ENCODE measurements at regions not wholly inside any gene's neighbourhood (a gene's known extent, or its start where the extent isn't known, plus 50 kb on each side); places are given as distances from the start of the nearest gene placed in this dataset.

- intact Hi-C loops (cut with DNase I), result no loop called here
- no peak for DNase-seq (ENCODE audit: extremely low spot score in 2 of 2)
These were observed 578.4 kb downstream of the PLCL1 start for GRCh38 chr2:198382811-198383210.

DNA sequence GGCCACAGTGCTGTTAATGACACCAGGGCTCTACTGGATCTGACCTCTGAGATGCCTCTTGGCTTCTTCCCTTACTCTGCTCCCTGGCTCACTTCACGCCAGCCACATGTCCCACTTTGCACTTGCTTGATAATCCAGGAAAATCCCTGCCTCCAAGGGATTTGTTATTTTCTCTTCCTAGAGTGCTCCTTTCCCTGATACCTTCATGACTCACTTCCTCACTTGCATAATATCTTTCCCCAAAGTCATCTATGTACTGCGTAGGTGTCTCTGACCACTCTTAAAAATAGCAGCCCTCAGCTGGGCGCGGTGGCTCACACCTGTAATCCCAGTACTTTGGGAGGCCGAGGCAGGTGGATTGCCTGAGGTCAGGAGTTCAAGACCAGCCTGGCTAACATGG lies 572.3 kb downstream of the PLCL1 start:
- Histone ChIP-seq H3K27me3 (no peaks in the 10 kb centered on the region), H3K36me3 (no peaks in the 10 kb centered on the region), H3K9me3 (no peaks in the 10 kb centered on the region), H3K27ac (no peak overlapping the region), H3K4me1 (no peaks in the 10 kb centered on the region), H3K4me3 (no peak overlapping the region)
- no peak for DNase-seq (ENCODE audit: extremely low spot score in 2 of 2)
- intact Hi-C loops (cut with DNase I), result no loop called here
- TF ChIP-seq, protein P1, sequence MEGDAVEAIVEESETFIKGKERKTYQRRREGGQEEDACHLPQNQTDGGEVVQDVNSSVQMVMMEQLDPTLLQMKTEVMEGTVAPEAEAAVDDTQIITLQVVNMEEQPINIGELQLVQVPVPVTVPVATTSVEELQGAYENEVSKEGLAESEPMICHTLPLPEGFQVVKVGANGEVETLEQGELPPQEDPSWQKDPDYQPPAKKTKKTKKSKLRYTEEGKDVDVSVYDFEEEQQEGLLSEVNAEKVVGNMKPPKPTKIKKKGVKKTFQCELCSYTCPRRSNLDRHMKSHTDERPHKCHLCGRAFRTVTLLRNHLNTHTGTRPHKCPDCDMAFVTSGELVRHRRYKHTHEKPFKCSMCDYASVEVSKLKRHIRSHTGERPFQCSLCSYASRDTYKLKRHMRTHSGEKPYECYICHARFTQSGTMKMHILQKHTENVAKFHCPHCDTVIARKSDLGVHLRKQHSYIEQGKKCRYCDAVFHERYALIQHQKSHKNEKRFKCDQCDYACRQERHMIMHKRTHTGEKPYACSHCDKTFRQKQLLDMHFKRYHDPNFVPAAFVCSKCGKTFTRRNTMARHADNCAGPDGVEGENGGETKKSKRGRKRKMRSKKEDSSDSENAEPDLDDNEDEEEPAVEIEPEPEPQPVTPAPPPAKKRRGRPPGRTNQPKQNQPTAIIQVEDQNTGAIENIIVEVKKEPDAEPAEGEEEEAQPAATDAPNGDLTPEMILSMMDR (IDR thresholded peaks at IDR 0.05), result no peak
- no peak for TF ChIP-seq POLR2A (IDR thresholded peaks at IDR 0.05)
- TF ChIP-seq POLR2AphosphoS5 (IDR thresholded peaks at IDR 0.05; ENCODE audit: insufficient read depth in 1 of 2, low read depth in 1 of 2), result no peak

More at GRCh38 chr2:198382811-198383210, 578.4 kb downstream of the PLCL1 start:
- H3K9me3 ChIP-seq, result no peaks in the 10 kb centered on the region
- no peaks in the 10 kb centered on the region for H3K36me3 ChIP-seq
- H3K27me3 ChIP-seq, result no peaks in the 10 kb centered on the region
- H3K4me3 ChIP-seq, result no peak overlapping the region
- TF ChIP-seq POLR2AphosphoS5 (IDR thresholded peaks at IDR 0.05; ENCODE audit: insufficient read depth in 1 of 2, low read depth in 1 of 2), result no peak
- TF ChIP-seq, protein P1 (IDR thresholded peaks at IDR 0.05), result no peak
- no peaks in the 10 kb centered on the region for H3K4me1 ChIP-seq
- H3K27ac ChIP-seq, result no peak overlapping the region

DNA sequence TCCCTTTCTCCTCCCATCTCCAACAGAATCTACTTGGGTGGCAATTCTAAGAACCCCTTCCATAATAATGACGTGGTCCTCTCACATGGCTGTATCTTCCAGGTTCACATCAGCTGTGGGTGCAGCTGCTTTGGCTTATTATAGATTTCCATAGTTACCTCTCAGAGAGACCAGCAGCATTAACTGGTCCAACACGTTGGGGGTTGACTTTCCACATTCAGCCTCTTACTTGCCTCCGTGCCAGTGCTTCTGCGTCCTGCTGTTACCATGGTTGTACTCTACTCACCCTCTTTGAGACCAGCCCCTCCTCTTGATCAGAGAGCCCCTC lies 570.7 kb downstream of the PLCL1 start:
- DNase-seq (ENCODE audit: extremely low spot score in 2 of 2), result no peak
- intact Hi-C loops (cut with DNase I), result no loop called here
- TF ChIP-seq POLR2A (IDR thresholded peaks at IDR 0.05) (no peak), POLR2AphosphoS5 (IDR thresholded peaks at IDR 0.05; ENCODE audit: insufficient read depth in 1 of 2, low read depth in 1 of 2) (no peak)
- TF ChIP-seq, protein P1 (IDR thresholded peaks at IDR 0.05), result no peak
- Histone ChIP-seq H3K9me3 (no peaks in the 10 kb centered on the region), H3K4me1 (no peaks in the 10 kb centered on the region), H3K4me3 (no peak overlapping the region), H3K27ac (no peak overlapping the region), H3K36me3 (no peaks in the 10 kb centered on the region), H3K27me3 (no peaks in the 10 kb centered on the region)

DNA sequence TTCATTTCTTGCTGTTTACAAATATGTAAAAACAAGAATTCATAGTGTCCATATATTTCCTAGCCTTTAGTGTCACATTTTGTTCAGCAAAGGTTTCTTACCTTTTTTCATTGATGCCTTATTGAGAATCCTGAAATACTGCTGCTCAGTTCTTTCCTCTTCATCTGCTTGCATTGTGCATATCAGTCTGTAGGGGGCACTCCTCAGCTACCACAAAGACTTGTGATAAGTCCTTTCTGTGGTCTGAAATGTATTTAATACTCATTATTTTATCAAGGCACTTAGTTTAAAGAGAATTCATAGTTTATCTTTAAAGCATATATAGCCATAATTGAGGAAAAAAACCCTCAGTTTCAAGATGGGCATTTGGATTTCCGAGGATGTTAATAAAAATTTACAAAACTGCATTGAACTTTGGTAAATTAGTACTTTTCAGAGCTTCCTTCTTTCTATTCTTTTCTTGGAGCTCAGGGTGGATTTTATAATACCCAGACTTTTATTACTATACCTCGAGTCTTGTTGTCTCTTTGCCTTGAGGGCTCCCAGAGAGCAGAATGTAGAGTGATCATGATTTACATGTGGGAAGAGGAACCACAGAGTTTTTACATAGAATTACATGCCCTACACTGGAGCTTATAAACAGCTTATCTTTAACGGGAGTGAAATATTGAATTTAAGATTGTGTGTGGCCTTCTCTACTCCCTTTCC lies 570.1 kb downstream of the PLCL1 start:
- DNase-seq (ENCODE audit: extremely low spot score in 2 of 2), result no peak
- H3K9me3 ChIP-seq, result no peaks in the 10 kb centered on the region
- H3K27me3 ChIP-seq, result no peaks in the 10 kb centered on the region
- H3K4me3 ChIP-seq, result no peak overlapping the region
- H3K27ac ChIP-seq, result no peak overlapping the region
- TF ChIP-seq, protein P1 (IDR thresholded peaks at IDR 0.05), result no peak
- TF ChIP-seq POLR2AphosphoS5 (IDR thresholded peaks at IDR 0.05; ENCODE audit: insufficient read depth in 1 of 2, low read depth in 1 of 2) (no peak), POLR2A (IDR thresholded peaks at IDR 0.05) (no peak)
- H3K4me1 ChIP-seq, result no peaks in the 10 kb centered on the region
- intact Hi-C loops (cut with DNase I), result no loop called here
- no peaks in the 10 kb centered on the region for H3K36me3 ChIP-seq

GRCh38 chr2:198371921-198372543 lies 567.6 kb downstream of the PLCL1 start:
- DNase-seq (ENCODE audit: extremely low spot score in 2 of 2), result no peak
- H3K4me1 ChIP-seq, result no peaks in the 10 kb centered on the region
- no peak overlapping the region for H3K4me3 ChIP-seq
- H3K36me3 ChIP-seq, result no peaks in the 10 kb centered on the region
- TF ChIP-seq, protein P1 (IDR thresholded peaks at IDR 0.05), result no peak
- TF ChIP-seq POLR2AphosphoS5 (IDR thresholded peaks at IDR 0.05; ENCODE audit: insufficient read depth in 1 of 2, low read depth in 1 of 2), result no peak
- TF ChIP-seq POLR2A (IDR thresholded peaks at IDR 0.05), result no peak
- no peaks in the 10 kb centered on the region for H3K9me3 ChIP-seq
- no peak overlapping the region for H3K27ac ChIP-seq
- intact Hi-C loops (cut with DNase I), result no loop called here
- H3K27me3 ChIP-seq, result no peaks in the 10 kb centered on the region
